CD4-positive, alpha-beta T cell treated with Interleukin-15 for 1 hour (primary cell): ENCODE measurements at regions not wholly inside any gene's neighbourhood (a gene's known extent, or its start where the extent isn't known, plus 50 kb on each side); places are given as distances from the start of the nearest gene placed in this dataset.
"Not testable (repeated sequence)": the region's sequence is repeated elsewhere in the genome, so short reads cannot be mapped to it uniquely, and the experiment has no call there.

Source experiments
- DNase-seq: peaks from one replicate; pipeline ENCODE4 v3.0.0-alpha.2; 2020

DNA sequence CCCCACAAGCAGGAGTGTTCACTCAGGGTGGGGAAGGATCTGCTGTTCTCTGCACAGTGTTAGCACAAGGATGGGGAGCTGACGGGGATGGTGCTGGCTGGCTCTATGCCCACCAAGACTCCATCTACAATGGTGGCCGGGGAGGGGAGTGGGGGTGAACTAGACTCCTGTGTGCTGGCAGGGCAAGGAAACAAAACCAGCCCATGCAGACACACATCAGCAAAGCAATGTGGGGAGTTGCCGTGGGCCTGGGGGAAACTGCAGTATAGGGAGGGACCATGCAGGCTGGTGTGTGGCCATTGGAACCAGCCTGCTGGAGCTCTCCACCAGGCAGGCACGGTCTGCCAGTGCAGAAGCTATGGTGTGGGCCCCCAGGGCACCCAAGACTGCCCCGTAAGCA, 195.1 kb downstream of the PWWP3B start:
- DNase-seq, result no peak

GRCh38 chrX:106378616-106379015, 210.5 kb downstream of the PWWP3B start:
- no peak for DNase-seq

DNA sequence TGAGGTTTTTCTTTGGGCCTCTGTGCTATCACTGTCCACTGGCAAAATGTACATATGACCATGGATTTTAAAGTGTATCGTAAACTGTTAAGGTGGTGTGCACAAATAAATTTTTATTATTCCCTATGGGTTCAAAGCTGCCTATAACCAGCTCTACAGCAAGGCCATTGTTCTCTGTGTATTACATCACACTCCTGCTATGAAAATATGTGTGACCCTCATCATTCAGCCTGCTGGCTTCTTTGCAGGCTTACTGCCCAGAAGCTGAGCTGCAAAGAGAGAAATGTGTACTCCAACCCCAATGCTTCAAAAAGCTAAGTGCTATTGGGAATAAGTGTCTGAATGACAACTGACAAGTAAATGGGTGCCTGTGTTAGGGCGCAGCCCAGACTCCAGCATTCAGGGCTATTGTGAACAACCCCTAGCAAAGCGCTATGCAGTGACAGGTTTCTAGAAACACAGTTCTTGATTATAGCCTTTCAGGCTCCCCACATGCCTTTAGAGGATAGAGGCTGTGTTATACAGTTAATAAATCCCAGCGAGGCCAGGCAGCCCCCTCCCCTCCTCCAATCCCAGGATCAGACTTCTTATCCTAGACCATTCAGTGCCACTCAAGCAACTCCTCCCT, 220.4 kb upstream of the RADX start:
- no peak for DNase-seq

GRCh38 chrX:106392346-106392745, 219.4 kb upstream of the RADX start:
- no peak for DNase-seq

DNA sequence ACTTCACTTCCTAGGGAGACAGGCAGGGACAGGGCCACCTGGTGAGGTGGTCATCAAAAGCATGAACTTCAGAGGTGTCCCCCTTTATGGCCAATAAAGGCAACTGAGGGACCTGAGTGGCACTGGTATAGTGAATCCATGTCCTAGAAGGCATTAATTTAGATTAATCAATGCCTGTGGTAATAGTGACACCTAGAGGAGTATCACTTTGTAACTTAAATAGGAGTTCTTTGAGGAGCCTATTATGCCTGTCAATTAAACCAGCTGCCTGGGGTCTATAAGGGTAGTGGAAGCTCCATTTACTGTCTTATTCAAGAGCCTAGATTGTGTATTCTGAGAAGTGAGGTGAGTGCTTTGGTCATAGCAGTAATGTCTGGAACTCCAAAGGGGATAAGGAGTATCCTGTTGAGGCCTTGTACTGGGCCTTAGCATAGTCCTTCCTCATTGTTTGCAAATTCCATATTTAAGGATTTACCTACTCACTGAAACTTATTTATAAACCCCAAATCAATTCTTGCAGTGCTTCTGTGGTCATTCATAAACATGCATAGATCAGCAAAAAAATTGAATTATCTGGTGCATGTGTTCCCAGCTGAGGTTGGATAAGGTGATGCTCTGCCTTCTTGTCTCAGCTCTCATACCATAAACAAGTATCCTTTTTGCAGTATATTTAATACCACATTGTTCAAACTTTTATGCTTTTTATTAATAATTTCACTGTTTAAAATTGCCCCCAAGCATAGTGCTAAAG, 213.8 kb upstream of the RADX start:
- no peak for DNase-seq

- no peak for DNase-seq
These were observed 209.7 kb upstream of the RADX start for GRCh38 chrX:106401965-106402559.

DNA sequence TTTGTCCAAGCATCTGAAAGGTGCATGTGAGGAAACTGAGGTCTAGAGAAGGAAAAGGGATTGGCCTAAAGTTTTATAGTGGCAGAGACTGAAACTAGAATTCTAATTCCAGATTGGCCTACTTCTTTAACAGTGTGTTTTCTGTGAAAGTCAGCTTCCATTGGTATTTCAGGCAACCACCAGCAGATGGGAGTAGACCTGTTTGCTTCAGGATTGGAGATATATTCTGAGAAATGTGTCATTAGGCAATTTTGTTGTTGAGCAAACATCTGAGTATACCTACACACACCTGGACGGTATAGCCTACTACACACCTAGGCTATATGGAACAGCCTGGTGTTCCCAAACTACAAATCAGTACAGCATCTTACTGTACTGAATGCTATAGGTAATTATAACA, 207.3 kb upstream of the RADX start:
- DNase-seq, result no peak

DNA sequence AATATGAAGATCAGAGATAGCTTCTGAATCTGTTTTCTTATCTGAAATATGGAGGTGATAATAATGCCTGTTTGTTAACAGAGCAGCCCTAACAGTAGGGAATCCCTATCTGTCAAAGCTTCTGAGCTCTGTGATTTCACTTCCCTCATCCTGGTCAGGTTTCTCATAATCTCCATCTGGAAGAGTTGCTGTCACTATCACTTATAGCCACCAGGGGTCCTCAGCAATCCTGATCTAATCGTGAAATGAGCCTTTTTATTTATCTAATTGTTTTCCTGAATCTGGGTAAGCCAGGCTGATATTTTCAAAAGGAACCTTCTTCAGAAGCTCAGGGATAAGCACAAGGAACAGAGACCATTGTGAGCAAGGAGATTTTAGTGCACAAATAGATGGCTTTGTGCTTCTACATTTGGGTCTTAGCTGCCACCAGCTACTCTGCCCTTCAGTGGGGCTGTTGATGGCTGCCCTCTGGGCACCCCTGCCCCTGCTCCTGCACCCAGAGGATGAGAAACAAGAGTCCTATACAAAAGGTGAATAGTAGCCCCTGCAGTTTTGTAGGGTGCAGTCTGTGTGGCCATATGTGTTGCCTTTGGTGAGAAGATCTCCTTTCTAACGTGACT, 196.4 kb upstream of the RADX start:
- no peak for DNase-seq

- DNase-seq, result no peak
These were observed 175.1 kb upstream of the RADX start for GRCh38 chrX:106436691-106437090.

- no peak for DNase-seq
These were observed 174.4 kb upstream of the RADX start for GRCh38 chrX:106437407-106437806.

DNA sequence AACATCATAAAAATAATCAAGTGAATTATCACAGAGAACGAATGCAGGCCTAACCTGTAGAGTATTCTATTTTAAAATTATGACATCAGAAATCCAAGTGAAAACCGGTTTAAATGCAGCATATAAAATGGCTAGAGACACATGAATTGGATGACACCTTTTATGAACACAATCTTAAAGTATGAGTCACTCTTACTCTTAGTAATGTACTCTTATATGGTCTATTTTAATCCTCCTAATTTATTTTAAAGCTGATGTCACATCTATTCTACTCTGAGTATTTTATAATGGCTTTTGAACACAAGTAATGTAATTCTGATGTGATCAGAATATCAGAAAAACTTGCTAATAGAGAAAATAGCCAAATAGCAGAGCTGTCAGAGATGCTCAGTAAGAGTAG, 161.4 kb upstream of the RADX start:
- DNase-seq, result no peak

- DNase-seq, result no peak
These were observed 159.8 kb upstream of the RADX start for GRCh38 chrX:106451933-106452332.

DNA sequence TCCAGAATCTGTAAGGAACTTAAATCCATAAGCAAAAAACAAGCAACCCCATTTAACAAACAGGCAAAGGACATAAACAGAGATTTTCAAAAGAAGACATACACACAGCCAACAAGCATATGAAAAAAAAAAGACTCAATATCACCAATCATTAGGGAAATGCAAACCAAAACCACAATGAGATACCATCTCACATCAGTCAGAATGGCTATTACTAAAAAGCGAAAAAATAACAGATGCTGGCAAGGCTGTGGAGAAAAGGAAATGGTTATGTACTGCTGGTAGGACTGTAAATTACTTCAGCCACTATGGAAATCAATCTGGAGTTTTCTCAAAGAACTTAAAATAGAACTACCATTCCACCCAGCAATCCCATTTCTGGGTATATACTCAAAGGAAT, 156.8 kb upstream of the RADX start:
- DNase-seq, result no peak

- DNase-seq, result no peak
These were observed 154.0 kb upstream of the RADX start for GRCh38 chrX:106457802-106458201.

- DNase-seq, result no peak
These were observed 144.4 kb upstream of the RADX start for GRCh38 chrX:106467422-106467821.

- no peak for DNase-seq
These were observed 143.8 kb upstream of the RADX start for GRCh38 chrX:106467943-106468342.

GRCh38 chrX:106468433-106468832, 143.3 kb upstream of the RADX start:
- DNase-seq, result peak; percentile 16

DNA sequence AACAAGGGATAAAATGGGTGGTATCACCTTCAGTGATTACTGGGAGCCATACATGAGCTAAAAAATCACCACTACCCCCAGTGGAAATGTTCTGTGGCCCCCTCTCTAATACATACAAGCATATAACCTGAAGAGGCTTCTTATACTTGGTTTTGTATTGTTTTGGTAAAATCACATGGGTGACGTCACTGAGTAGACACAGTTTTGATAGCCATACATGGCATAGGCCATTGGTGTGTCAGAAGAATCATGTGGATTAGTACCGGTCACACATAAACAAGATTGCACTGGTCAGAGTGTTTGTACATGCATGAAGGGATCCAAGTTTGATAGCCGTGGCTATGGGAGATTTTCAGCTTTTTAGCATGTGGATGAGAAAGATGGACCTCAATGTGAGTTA, 131.9 kb upstream of the RADX start:
- DNase-seq, result no peak

- no peak for DNase-seq
These were observed 130.4 kb upstream of the RADX start for GRCh38 chrX:106481341-106481740.

- no peak for DNase-seq
These were observed 127.5 kb upstream of the RADX start for GRCh38 chrX:106484233-106484632.

GRCh38 chrX:106493210-106493816, 118.5 kb upstream of the RADX start:
- not testable (repeated sequence) for DNase-seq

DNA sequence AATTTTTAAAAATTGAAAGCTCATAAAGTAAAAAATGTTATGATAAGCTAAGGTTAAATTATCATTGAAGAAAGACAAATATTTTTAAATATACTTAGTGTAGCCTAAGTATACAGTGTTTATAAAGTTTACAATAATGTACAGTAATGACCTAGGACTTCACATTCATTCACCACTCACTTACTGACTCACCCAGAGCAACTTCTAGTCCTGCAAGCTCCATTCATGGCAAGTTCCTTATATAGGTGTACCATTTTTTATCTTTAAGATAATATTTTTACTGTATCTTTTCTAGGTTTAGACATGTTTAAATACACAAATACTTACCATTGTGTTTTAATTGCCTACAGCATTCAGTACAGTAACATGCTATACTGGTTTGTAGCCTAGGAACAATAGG, 112.3 kb upstream of the RADX start:
- DNase-seq, result no peak

DNA sequence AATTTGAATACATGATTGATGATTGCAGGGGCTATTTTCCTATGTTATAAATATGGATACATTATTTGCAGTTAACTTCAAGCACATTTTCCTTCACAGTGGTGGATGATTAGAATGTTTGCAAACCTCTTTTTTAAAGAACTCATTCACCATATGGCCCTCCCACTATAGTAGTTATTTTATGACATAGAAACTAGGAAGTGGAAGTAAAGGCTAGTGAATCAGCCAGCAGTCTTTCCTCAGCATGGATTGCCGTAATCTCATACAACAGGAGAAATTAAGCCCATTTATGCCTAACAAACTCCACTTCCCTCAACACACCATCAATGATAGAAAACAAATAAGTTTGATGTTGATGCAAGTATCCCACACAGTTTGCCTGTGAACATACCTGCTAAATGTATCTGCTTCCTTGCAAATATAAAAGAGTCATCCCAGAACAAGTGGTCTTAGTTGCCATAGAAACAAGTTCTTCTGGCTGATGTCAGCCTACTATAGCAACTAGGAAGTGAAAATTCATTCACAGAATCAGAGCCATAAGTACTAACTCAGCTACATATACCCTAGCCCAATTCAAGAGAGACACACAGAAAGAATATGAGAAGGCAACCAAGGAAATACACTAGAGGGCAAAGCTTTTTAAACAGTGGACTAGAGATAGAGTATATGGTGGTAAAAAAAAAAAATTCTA, 100.9 kb upstream of the RADX start:
- DNase-seq, result no peak
